Inferior parietal cortex (tissue), 1 donor: ENCODE measurements at regions not wholly inside any gene's neighbourhood (a gene's known extent, or its start where the extent isn't known, plus 50 kb on each side); places are given as distances from the start of the nearest gene placed in this dataset.

Experiments used
- DNase-seq: peaks from one replicate; pipeline ENCODE4 v3.0.0-alpha.2; 2016; ENCODE audit errors: extremely low spot score

GRCh38 chr14:97854918-97855317, 1057.7 kb downstream of the VRK1 start:
- no peak for DNase-seq

- no peak for DNase-seq
Observed at GRCh38 chr14:97866195-97866594, 1069.0 kb downstream of the VRK1 start.

- no peak for DNase-seq
Observed at GRCh38 chr14:97866664-97867063, 1069.5 kb downstream of the VRK1 start.

- no peak for DNase-seq
Observed at GRCh38 chr14:97873291-97873690, 1076.1 kb downstream of the VRK1 start.

- DNase-seq = no peak
Observed at GRCh38 chr14:97874394-97874793, 1077.2 kb downstream of the VRK1 start.

- no peak for DNase-seq
Observed at GRCh38 chr14:97878206-97878605, 1081.0 kb downstream of the VRK1 start.

- DNase-seq = no peak
Observed at GRCh38 chr14:97878727-97879126, 1081.5 kb downstream of the VRK1 start.

GRCh38 chr14:97887690-97888089, 1090.5 kb downstream of the VRK1 start:
- no peak for DNase-seq

GRCh38 chr14:97888331-97888730, 1091.1 kb downstream of the VRK1 start:
- DNase-seq = no peak

GRCh38 chr14:97891515-97891914, 1094.3 kb downstream of the VRK1 start:
- DNase-seq = no peak

- DNase-seq = no peak
Observed at GRCh38 chr14:97894552-97894951, 1097.4 kb downstream of the VRK1 start.

GRCh38 chr14:97900196-97900854, 1103.1 kb downstream of the VRK1 start:
- DNase-seq = no peak

- no peak for DNase-seq
Observed at GRCh38 chr14:97902630-97903029, 1105.4 kb downstream of the VRK1 start.

- DNase-seq = no peak
Observed at GRCh38 chr14:97903821-97904220, 1106.6 kb downstream of the VRK1 start.

GRCh38 chr14:97912217-97912616, 1115.0 kb downstream of the VRK1 start:
- no peak for DNase-seq

GRCh38 chr14:97916100-97916499, 1118.9 kb downstream of the VRK1 start:
- no peak for DNase-seq

GRCh38 chr14:97916669-97917568, 1119.7 kb downstream of the VRK1 start:
- no peak for DNase-seq

GRCh38 chr14:97920201-97920600, 1123.0 kb downstream of the VRK1 start:
- no peak for DNase-seq

- DNase-seq = no peak
Observed at GRCh38 chr14:97921296-97921695, 1124.1 kb downstream of the VRK1 start.

- no peak for DNase-seq
Observed at GRCh38 chr14:97924922-97925613, 1127.9 kb downstream of the VRK1 start.

GRCh38 chr14:97930166-97930565, 1133.0 kb downstream of the VRK1 start:
- no peak for DNase-seq

GRCh38 chr14:97931273-97931672, 1134.1 kb downstream of the VRK1 start:
- no peak for DNase-seq

GRCh38 chr14:97942921-97943320, 1145.7 kb downstream of the VRK1 start:
- no peak for DNase-seq
